CD4-positive, alpha-beta T cell (primary cell): ENCODE measurements at regions not wholly inside any gene's neighbourhood (a gene's known extent, or its start where the extent isn't known, plus 50 kb on each side); places are given as distances from the start of the nearest gene placed in this dataset.

ENCODE experiments used
- ATAC-seq: fragments of 200-7000 bp; cut with Tn5 transposase; one replicate; pipeline ENCODE4 v1.10.0; 2022; ENCODE audit warnings: mild to moderate bottlenecking; ENCODE audit not compliant: poor library complexity
- CTCF ChIA-PET: fragments of 350-600 bp; sonication (Branson Sonifier 250); formaldehyde crosslinking; loops from one replicate; lab custom pipeline; 2021; ENCODE audit warnings: antibody characterized with exemption, inconsistent platforms; lab: Charles Lee
- POLR2A ChIA-PET: fragments of 350-600 bp; sonication (Branson Sonifier 250); formaldehyde crosslinking; loops from one replicate; lab custom pipeline; 2021; ENCODE audit warnings: antibody characterized with exemption, inconsistent platforms; lab: Charles Lee
- DNase-seq, 14 experiments: peaks; one replicate each; pipeline ENCODE4 v3.0.0-alpha.2; 2013 to 2020; ENCODE audit warnings: mixed read lengths in 2 of 14
- H3K27ac ChIP-seq, 2 donors: one replicate each; pipeline versions ENCODE4 v1.5.1 to v1.7.0; 2013; ENCODE audit warnings: low read length in 2 of 2, low read depth in 1 of 2, mild to moderate bottlenecking in 1 of 2
- H3K27me3 ChIP-seq, 2 experiments: 1 replicate in 1 of 2; 2 replicates in 1 of 2; pipeline versions ENCODE4 v1.6.1 to v1.7.0; 2013; ENCODE audit warnings: low read length in 2 of 2, control low read depth in 1 of 2, mild to moderate bottlenecking in 1 of 2, moderate library complexity in 1 of 2; ENCODE audit not compliant: insufficient read depth in 2 of 2, control insufficient read depth in 1 of 2
- H3K36me3 ChIP-seq: one replicate; pipeline ENCODE4 v1.6.1; 2013; ENCODE audit warnings: low read length, control low read depth; ENCODE audit not compliant: insufficient read depth
- H3K4me1 ChIP-seq: one replicate; pipeline ENCODE4 v1.6.1; 2013; ENCODE audit warnings: low read length, control low read depth; ENCODE audit not compliant: insufficient read depth
- H3K4me3 ChIP-seq: one replicate; pipeline ENCODE4 v1.5.1; 2013; ENCODE audit warnings: mild to moderate bottlenecking, low read length, moderate library complexity
- H3K9me3 ChIP-seq, 2 experiments: 1 replicate in 1 of 2; 2 replicates in 1 of 2; pipeline versions ENCODE4 v1.6.1 to v1.7.0; 2013; ENCODE audit warnings: low read length in 2 of 2, mild to moderate bottlenecking in 2 of 2, control low read depth in 1 of 2, moderate library complexity in 1 of 2; ENCODE audit not compliant: control insufficient read depth in 1 of 2, insufficient read depth in 1 of 2
- H3K27ac Mint-ChIP-seq: one replicate; pipeline ENCODE4 v1.8.0; 2020; ENCODE audit warnings: mixed read lengths
- H3K27me3 Mint-ChIP-seq: one replicate; pipeline ENCODE4 v1.8.0; 2021; ENCODE audit warnings: mixed read lengths
- H3K36me3 Mint-ChIP-seq: one replicate; pipeline ENCODE4 v1.8.0; 2021; ENCODE audit warnings: low read depth, mixed read lengths
- H3K4me1 Mint-ChIP-seq: one replicate; pipeline ENCODE4 v1.8.0; 2021; ENCODE audit warnings: low read depth, mixed read lengths
- H3K4me3 Mint-ChIP-seq: one replicate; pipeline ENCODE4 v1.8.0; 2020; ENCODE audit warnings: mild to moderate bottlenecking, mixed read lengths
- H3K9me3 Mint-ChIP-seq: one replicate; pipeline ENCODE4 v1.8.0; 2020; ENCODE audit warnings: mixed read lengths
- CTCF ChIP-seq: fragments of 200-600 bp; IDR thresholded peaks from one replicate; pipeline ENCODE4 v1.8.0; 2022; ENCODE audit warnings: antibody characterized with exemption, mild to moderate bottlenecking
- intact Hi-C, 2 experiments: fragments of 100-400 bp; cut with DNase I in 1 of 2; cut with micrococcal nuclease in 1 of 2; formaldehyde crosslinking; loops; one replicate each; pipeline versions ENCODE4 v1.15.1 to v1.9.0; 2023 to 2025; cut with DNase I, micrococcal nuclease

- H3K27ac Mint-ChIP-seq: no peak overlapping the region
These were observed 532.8 kb downstream of the RFPL4B start for GRCh38 chr6:112879920-112880413.

GRCh38 chr6:112881027-112881426, 533.9 kb downstream of the RFPL4B start:
- no peaks in the 10 kb centered on the region for H3K27me3 ChIP-seq
- H3K36me3 ChIP-seq: no peaks in the 10 kb centered on the region
- no peaks in the 10 kb centered on the region for H3K27me3 Mint-ChIP-seq
- no peaks in the 10 kb centered on the region for H3K4me1 Mint-ChIP-seq
- H3K4me3 Mint-ChIP-seq: no peak overlapping the region
- peaks cover 2% of the 10 kb centered on the region for H3K9me3 Mint-ChIP-seq
- ChIA-PET POLR2A (no interaction called here), CTCF (no interaction called here)
- ATAC-seq: no peak
- H3K27ac Mint-ChIP-seq: no peak overlapping the region
- no peak for DNase-seq
- H3K27ac ChIP-seq: no peak overlapping the region
- H3K4me3 ChIP-seq: no peak overlapping the region
- peaks cover 0 to 12% of the 10 kb centered on the region in 2 experiments for H3K9me3 ChIP-seq
- H3K36me3 Mint-ChIP-seq: no peaks in the 10 kb centered on the region
- no peak for TF ChIP-seq CTCF
- no peaks in the 10 kb centered on the region for H3K4me1 ChIP-seq
- intact Hi-C loops: no loop called here

More at GRCh38 chr6:112879920-112880413, 532.8 kb downstream of the RFPL4B start:
- H3K36me3 ChIP-seq: no peaks in the 10 kb centered on the region
- H3K9me3 Mint-ChIP-seq: no peaks in the 10 kb centered on the region
- H3K9me3 ChIP-seq: peaks cover 0 to 12% of the 10 kb centered on the region in 2 experiments
- no peak overlapping the region for H3K4me3 ChIP-seq
- no peaks in the 10 kb centered on the region for H3K4me1 ChIP-seq
- peak in 4 of 14 experiments; percentile 1 to 22 (median 8) for DNase-seq
- no peaks in the 10 kb centered on the region for H3K27me3 Mint-ChIP-seq
- intact Hi-C loops: no loop called here
- CTCF ChIA-PET: no interaction called here
- H3K4me1 Mint-ChIP-seq: no peaks in the 10 kb centered on the region
- POLR2A ChIA-PET: no interaction called here
- TF ChIP-seq CTCF: no peak
- no peak overlapping the region for H3K27ac ChIP-seq
- H3K4me3 Mint-ChIP-seq: peak overlapping the region; percentile 45
- ATAC-seq: no peak
- H3K27me3 ChIP-seq: no peaks in the 10 kb centered on the region
- H3K36me3 Mint-ChIP-seq: no peaks in the 10 kb centered on the region

DNA sequence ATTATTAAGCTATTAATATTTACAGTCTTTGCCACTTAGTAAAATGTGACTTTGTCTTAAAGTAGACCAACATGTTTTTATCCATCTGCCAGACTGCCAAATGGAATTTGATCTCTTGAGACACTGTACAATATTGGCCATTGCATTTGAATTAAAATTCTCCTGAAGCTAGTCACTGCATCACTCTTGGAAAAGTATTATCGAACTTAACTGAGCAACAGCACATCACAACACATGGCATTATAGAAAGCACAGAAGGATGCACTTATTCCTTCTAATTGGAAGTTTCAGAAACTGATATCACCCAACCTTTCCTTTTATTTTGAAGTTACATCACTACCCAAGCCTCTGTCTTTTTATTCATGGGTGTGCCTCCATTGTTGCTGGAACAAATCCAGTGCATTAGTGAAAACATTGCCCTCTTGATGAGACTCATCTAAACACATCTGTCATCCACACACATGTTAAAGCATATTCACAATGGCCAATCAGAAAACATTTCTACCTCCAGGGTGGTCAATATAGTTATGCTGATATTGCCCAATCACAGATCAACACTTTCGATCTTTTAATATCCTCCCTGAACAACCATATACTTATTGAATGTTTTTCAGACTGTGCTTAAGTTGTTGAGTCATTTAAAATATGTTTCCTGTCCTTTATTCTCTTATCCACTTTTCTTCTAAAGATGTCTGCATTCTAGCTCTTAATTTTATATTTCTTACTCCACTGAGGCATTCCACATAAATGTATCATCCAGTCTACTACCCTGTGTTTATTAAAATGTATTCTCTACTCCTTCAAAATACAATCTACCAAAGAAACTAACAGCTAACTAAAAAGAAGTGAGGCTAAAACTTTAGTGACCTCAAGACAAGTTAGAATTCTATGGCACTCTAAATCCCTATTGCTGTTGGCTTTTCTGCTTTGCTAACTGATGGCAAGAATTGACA, 535.0 kb downstream of the RFPL4B start:
- Mint-ChIP-seq H3K4me3 (no peak overlapping the region), H3K27me3 (no peaks in the 10 kb centered on the region), H3K36me3 (no peaks in the 10 kb centered on the region), H3K9me3 (peaks cover 2% of the 10 kb centered on the region), H3K27ac (no peak overlapping the region), H3K4me1 (no peaks in the 10 kb centered on the region)
- Histone ChIP-seq H3K27ac (no peak overlapping the region), H3K36me3 (no peaks in the 10 kb centered on the region), H3K4me3 (no peak overlapping the region), H3K27me3 (no peaks in the 10 kb centered on the region), H3K9me3 (peaks cover 0 to 12% of the 10 kb centered on the region in 2 experiments), H3K4me1 (no peaks in the 10 kb centered on the region)
- ChIA-PET CTCF (no interaction called here), POLR2A (no interaction called here)
- DNase-seq (no peak), ATAC-seq (no peak)
- intact Hi-C loops: no loop called here
- no peak for TF ChIP-seq CTCF
